ENCODE measurements at regions not wholly inside any gene's neighbourhood (a gene's known extent, or its start where the extent isn't known, plus 50 kb on each side); places are given as distances from the start of the nearest gene placed in this dataset.

- TF ChIP-seq CTCF (IDR thresholded peaks at IDR 0.05) (no peak), POLR2A (IDR thresholded peaks at IDR 0.05) (no peak)
These were observed 503.8 kb upstream of the CCDC179 start for GRCh38 chr11:23364076-23364475.

All from stomach (tissue), 4 donors.